AG09319 (cell line): ENCODE measurements at regions not wholly inside any gene's neighbourhood (a gene's known extent, or its start where the extent isn't known, plus 50 kb on each side); places are given as distances from the start of the nearest gene placed in this dataset.

Experiments used
- DNase-seq: peaks from one replicate; pipeline ENCODE4 v3.0.0-alpha.2; 2010; ENCODE audit warnings: low read depth; ENCODE audit errors: extremely low read depth
- CTCF ChIP-seq: IDR thresholded peaks from 2 replicates; pipeline ENCODE4 v1.5.1; 2011; ENCODE audit warnings: low read depth, mild to moderate bottlenecking, inconsistent platforms, low read length, moderate library complexity

GRCh38 chr2:14313341-14313740, 319.2 kb upstream of the LRATD1 start:
- TF ChIP-seq CTCF = no peak
- no peak for DNase-seq

- no peak for TF ChIP-seq CTCF
- DNase-seq = no peak
These were observed 315.9 kb upstream of the LRATD1 start for GRCh38 chr2:14316594-14316993.

- TF ChIP-seq CTCF = no peak
- no peak for DNase-seq
These were observed 311.2 kb upstream of the LRATD1 start for GRCh38 chr2:14321357-14321756.

- no peak for TF ChIP-seq CTCF
These were observed 310.2 kb upstream of the LRATD1 start for GRCh38 chr2:14322306-14322705.

GRCh38 chr2:14324308-14324707, 308.2 kb upstream of the LRATD1 start:
- no peak for DNase-seq

More at GRCh38 chr2:14322306-14322705, 310.2 kb upstream of the LRATD1 start:
- DNase-seq = no peak

GRCh38 chr2:14330884-14331283, 301.6 kb upstream of the LRATD1 start:
- no peak for TF ChIP-seq CTCF
- no peak for DNase-seq

More at GRCh38 chr2:14324308-14324707, 308.2 kb upstream of the LRATD1 start:
- TF ChIP-seq CTCF = no peak

- TF ChIP-seq CTCF = no peak
- no peak for DNase-seq
These were observed 295.6 kb upstream of the LRATD1 start for GRCh38 chr2:14336759-14337382.
